Skeletal muscle satellite cell (primary cell): ENCODE measurements at regions not wholly inside any gene's neighbourhood (a gene's known extent, or its start where the extent isn't known, plus 50 kb on each side); places are given as distances from the start of the nearest gene placed in this dataset.

ENCODE experiments used
- H3K27me3 ChIP-seq: 2 replicates; pipeline ENCODE4 v1.7.0; 2013; ENCODE audit warnings: low read length; ENCODE audit not compliant: control insufficient read depth, insufficient read depth
- H3K36me3 ChIP-seq: 2 replicates; pipeline ENCODE4 v1.7.0; 2013; ENCODE audit warnings: mild to moderate bottlenecking, control low read depth, low read length; ENCODE audit not compliant: insufficient read depth
- H3K4me1 ChIP-seq: 2 replicates; pipeline ENCODE4 v1.7.0; 2013; ENCODE audit warnings: low read length; ENCODE audit not compliant: control insufficient read depth, insufficient read depth
- H3K4me2 ChIP-seq: 2 replicates; pipeline ENCODE4 v1.7.0; 2013; ENCODE audit warnings: mild to moderate bottlenecking, low read length
- H3K4me3 ChIP-seq: 2 replicates; pipeline ENCODE4 v1.7.0; 2013; ENCODE audit warnings: low read length
- H3K9ac ChIP-seq: 2 replicates; pipeline ENCODE4 v1.7.0; 2013; ENCODE audit warnings: mild to moderate bottlenecking, low read depth, low read length, moderate library complexity
- H3K9me3 ChIP-seq: replicated peaks from 2 replicates; pipeline ENCODE4 v1.7.0; 2013; ENCODE audit warnings: mild to moderate bottlenecking, control low read depth, low read length

GRCh38 chr6:146898069-146898887 lies 299.5 kb downstream of the ADGB start:
- H3K4me3 ChIP-seq = no peak overlapping the region
- H3K9me3 ChIP-seq = no peaks in the 10 kb centered on the region
- H3K4me2 ChIP-seq = no peak overlapping the region

GRCh38 chr6:146898888-146899227 lies 300.1 kb downstream of the ADGB start:
- no peak overlapping the region for H3K4me2 ChIP-seq
- no peak overlapping the region for H3K9ac ChIP-seq
- H3K4me3 ChIP-seq = no peak overlapping the region
- H3K9me3 ChIP-seq = no peaks in the 10 kb centered on the region
- no peaks in the 10 kb centered on the region for H3K4me1 ChIP-seq
- no peaks in the 10 kb centered on the region for H3K27me3 ChIP-seq
- no peaks in the 10 kb centered on the region for H3K36me3 ChIP-seq

More at GRCh38 chr6:146898069-146898887, 299.5 kb downstream of the ADGB start:
- Histone ChIP-seq H3K9ac (no peak overlapping the region), H3K4me1 (no peaks in the 10 kb centered on the region), H3K27me3 (no peaks in the 10 kb centered on the region), H3K36me3 (no peaks in the 10 kb centered on the region)

- Histone ChIP-seq H3K4me1 (peaks cover 9% of the 10 kb centered on the region), H3K4me2 (no peak overlapping the region), H3K9ac (no peak overlapping the region), H3K27me3 (no peaks in the 10 kb centered on the region), H3K36me3 (no peaks in the 10 kb centered on the region), H3K9me3 (no peaks in the 10 kb centered on the region), H3K4me3 (no peak overlapping the region)
Measured at GRCh38 chr6:146901940-146902816, 302.0 kb upstream of the STXBP5 start.

- no peak overlapping the region for H3K9ac ChIP-seq
- no peaks in the 10 kb centered on the region for H3K9me3 ChIP-seq
- H3K4me2 ChIP-seq = no peak overlapping the region
- H3K4me1 ChIP-seq = peaks cover 9% of the 10 kb centered on the region
- no peaks in the 10 kb centered on the region for H3K36me3 ChIP-seq
- no peaks in the 10 kb centered on the region for H3K27me3 ChIP-seq
- no peak overlapping the region for H3K4me3 ChIP-seq
Measured at GRCh38 chr6:146902846-146903245, 301.4 kb upstream of the STXBP5 start.

- Histone ChIP-seq H3K4me3 (no peak overlapping the region), H3K4me2 (no peak overlapping the region), H3K9ac (no peak overlapping the region), H3K36me3 (no peaks in the 10 kb centered on the region), H3K27me3 (no peaks in the 10 kb centered on the region), H3K4me1 (peaks cover 9% of the 10 kb centered on the region), H3K9me3 (no peaks in the 10 kb centered on the region)
Measured at GRCh38 chr6:146903451-146903850, 300.8 kb upstream of the STXBP5 start.

GRCh38 chr6:146904596-146904995 lies 299.6 kb upstream of the STXBP5 start:
- Histone ChIP-seq H3K4me2 (no peak overlapping the region), H3K36me3 (no peaks in the 10 kb centered on the region), H3K9ac (no peak overlapping the region), H3K27me3 (no peaks in the 10 kb centered on the region), H3K4me3 (no peak overlapping the region), H3K9me3 (no peaks in the 10 kb centered on the region), H3K4me1 (peaks cover 9% of the 10 kb centered on the region)

- Histone ChIP-seq H3K36me3 (no peaks in the 10 kb centered on the region), H3K4me3 (no peak overlapping the region), H3K4me1 (peaks cover 9% of the 10 kb centered on the region), H3K9me3 (no peaks in the 10 kb centered on the region), H3K9ac (no peak overlapping the region), H3K27me3 (no peaks in the 10 kb centered on the region), H3K4me2 (peak overlapping the region; percentile 5)
Measured at GRCh38 chr6:146905181-146905704, 299.0 kb upstream of the STXBP5 start.

GRCh38 chr6:146908786-146909185 lies 295.4 kb upstream of the STXBP5 start:
- Histone ChIP-seq H3K4me1 (peaks cover 26% of the 10 kb centered on the region), H3K4me2 (no peak overlapping the region), H3K27me3 (no peaks in the 10 kb centered on the region), H3K9me3 (no peaks in the 10 kb centered on the region), H3K4me3 (no peak overlapping the region), H3K9ac (no peak overlapping the region), H3K36me3 (no peaks in the 10 kb centered on the region)

DNA sequence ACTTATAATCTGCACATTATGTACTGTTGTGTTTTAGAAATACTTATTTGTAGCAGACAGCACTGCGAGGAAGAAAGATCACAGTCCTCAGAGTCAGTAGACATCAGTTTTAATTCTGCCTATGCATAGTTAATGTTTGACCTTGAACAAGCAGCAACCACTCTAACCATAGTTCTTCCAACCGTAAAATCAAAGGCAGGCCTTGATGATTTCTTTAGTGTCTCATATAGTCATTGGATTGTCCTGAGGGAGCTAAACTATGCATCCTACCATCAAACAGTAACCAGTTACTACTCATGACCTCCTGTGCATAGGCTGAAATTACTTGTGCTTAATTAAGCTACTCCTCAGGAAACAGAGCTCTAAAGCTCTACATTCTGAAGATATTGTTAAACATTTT lies 294.8 kb upstream of the STXBP5 start:
- Histone ChIP-seq H3K27me3 (no peaks in the 10 kb centered on the region), H3K4me1 (peaks cover 30% of the 10 kb centered on the region), H3K9ac (no peak overlapping the region), H3K36me3 (no peaks in the 10 kb centered on the region), H3K4me2 (no peak overlapping the region), H3K9me3 (no peaks in the 10 kb centered on the region), H3K4me3 (no peak overlapping the region)

- H3K4me3 ChIP-seq = no peak overlapping the region
- no peak overlapping the region for H3K9ac ChIP-seq
- H3K36me3 ChIP-seq = no peaks in the 10 kb centered on the region
- peaks cover 32% of the 10 kb centered on the region for H3K4me1 ChIP-seq
- no peaks in the 10 kb centered on the region for H3K9me3 ChIP-seq
- H3K27me3 ChIP-seq = no peaks in the 10 kb centered on the region
- no peak overlapping the region for H3K4me2 ChIP-seq
Measured at GRCh38 chr6:146909886-146910285, 294.3 kb upstream of the STXBP5 start.

DNA sequence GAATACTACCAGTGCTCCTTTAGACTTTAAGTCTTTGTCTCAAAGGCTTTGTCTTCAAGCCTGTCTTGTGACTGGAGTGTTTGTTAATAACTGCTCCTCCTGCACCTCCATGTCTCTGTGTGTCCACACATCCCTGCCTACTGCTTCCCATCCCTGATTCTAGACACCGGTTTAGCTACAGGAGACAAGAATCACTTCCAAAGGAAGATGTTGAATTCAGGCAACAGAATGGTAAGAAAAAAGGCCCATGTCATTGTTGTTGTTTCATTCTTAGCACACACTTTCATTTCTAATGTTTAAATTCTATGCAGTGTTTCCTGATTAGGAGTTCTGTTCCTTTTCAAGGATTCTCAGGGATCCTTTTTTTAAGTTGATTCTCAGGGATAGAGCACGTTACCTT lies 293.6 kb upstream of the STXBP5 start:
- Histone ChIP-seq H3K36me3 (no peaks in the 10 kb centered on the region), H3K9me3 (no peaks in the 10 kb centered on the region), H3K4me1 (peaks cover 27% of the 10 kb centered on the region), H3K9ac (no peak overlapping the region), H3K4me2 (no peak overlapping the region), H3K4me3 (no peak overlapping the region), H3K27me3 (no peaks in the 10 kb centered on the region)
